NB4 (cell line): ENCODE measurements at regions not wholly inside any gene's neighbourhood (a gene's known extent, or its start where the extent isn't known, plus 50 kb on each side); places are given as distances from the start of the nearest gene placed in this dataset.

Experiments
- MYC ChIP-seq: IDR thresholded peaks from 2 replicates; pipeline ENCODE4 v1.6.1; 2011; ENCODE audit warnings: low read depth, low read length
- POLR2A ChIP-seq: IDR thresholded peaks from 2 replicates; pipeline ENCODE4 v1.6.1; 2011; ENCODE audit warnings: mild to moderate bottlenecking; ENCODE audit not compliant: insufficient read length; ENCODE audit errors: extremely low read depth
- TF ChIP-seq, protein P1 (sequence below): IDR thresholded peaks from 2 replicates; pipeline ENCODE4 v1.6.1; 2011; ENCODE audit warnings: low read depth, low read length
- TF ChIP-seq, protein P2 (sequence below): IDR thresholded peaks from one replicate; pipeline ENCODE4 v1.5.1; 2012; ENCODE audit warnings: low read depth, low read length

GRCh38 chr2:106954304-106954703, 68.3 kb upstream of the ST6GAL2 start:
- TF ChIP-seq, protein P1, sequence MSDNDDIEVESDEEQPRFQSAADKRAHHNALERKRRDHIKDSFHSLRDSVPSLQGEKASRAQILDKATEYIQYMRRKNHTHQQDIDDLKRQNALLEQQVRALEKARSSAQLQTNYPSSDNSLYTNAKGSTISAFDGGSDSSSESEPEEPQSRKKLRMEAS = no peak
- TF ChIP-seq, protein P2, sequence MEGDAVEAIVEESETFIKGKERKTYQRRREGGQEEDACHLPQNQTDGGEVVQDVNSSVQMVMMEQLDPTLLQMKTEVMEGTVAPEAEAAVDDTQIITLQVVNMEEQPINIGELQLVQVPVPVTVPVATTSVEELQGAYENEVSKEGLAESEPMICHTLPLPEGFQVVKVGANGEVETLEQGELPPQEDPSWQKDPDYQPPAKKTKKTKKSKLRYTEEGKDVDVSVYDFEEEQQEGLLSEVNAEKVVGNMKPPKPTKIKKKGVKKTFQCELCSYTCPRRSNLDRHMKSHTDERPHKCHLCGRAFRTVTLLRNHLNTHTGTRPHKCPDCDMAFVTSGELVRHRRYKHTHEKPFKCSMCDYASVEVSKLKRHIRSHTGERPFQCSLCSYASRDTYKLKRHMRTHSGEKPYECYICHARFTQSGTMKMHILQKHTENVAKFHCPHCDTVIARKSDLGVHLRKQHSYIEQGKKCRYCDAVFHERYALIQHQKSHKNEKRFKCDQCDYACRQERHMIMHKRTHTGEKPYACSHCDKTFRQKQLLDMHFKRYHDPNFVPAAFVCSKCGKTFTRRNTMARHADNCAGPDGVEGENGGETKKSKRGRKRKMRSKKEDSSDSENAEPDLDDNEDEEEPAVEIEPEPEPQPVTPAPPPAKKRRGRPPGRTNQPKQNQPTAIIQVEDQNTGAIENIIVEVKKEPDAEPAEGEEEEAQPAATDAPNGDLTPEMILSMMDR = no peak
- TF ChIP-seq POLR2A (no peak), MYC (no peak)
